ENCODE measurements at regions not wholly inside any gene's neighbourhood (a gene's known extent, or its start where the extent isn't known, plus 50 kb on each side); places are given as distances from the start of the nearest gene placed in this dataset.

DNA sequence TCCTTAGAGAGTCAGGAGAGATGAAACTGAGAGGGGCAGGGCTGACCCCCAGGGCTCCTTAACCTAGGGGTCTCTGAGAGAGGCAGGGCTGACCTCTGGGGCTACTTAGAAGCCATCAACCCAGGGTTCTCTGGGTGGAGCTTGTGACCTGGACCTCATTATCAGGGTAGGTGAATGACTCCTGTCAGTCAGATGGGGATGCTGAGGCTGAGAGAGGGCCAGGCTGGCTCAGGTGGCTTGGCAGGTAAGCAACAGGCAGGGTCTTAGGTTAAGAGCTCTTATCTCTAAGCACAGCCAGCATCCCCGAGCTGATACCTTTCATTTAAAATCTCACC is 160.9 kb downstream of the PTPRU start:
- no peaks in the 10 kb centered on the region for H3K9me3 ChIP-seq
- TF ChIP-seq, protein P1, sequence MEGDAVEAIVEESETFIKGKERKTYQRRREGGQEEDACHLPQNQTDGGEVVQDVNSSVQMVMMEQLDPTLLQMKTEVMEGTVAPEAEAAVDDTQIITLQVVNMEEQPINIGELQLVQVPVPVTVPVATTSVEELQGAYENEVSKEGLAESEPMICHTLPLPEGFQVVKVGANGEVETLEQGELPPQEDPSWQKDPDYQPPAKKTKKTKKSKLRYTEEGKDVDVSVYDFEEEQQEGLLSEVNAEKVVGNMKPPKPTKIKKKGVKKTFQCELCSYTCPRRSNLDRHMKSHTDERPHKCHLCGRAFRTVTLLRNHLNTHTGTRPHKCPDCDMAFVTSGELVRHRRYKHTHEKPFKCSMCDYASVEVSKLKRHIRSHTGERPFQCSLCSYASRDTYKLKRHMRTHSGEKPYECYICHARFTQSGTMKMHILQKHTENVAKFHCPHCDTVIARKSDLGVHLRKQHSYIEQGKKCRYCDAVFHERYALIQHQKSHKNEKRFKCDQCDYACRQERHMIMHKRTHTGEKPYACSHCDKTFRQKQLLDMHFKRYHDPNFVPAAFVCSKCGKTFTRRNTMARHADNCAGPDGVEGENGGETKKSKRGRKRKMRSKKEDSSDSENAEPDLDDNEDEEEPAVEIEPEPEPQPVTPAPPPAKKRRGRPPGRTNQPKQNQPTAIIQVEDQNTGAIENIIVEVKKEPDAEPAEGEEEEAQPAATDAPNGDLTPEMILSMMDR (IDR thresholded peaks at IDR 0.05): no peak
- no peak for TF ChIP-seq POLR2A (IDR thresholded peaks at IDR 0.05)
- intact Hi-C loops (cut with DNase I): no loop called here
- H3K27ac ChIP-seq: no peak overlapping the region
- no peak overlapping the region for H3K4me3 ChIP-seq
- H3K4me1 ChIP-seq (ENCODE audit: insufficient read depth): no peaks in the 10 kb centered on the region
- H3K36me3 ChIP-seq: no peaks in the 10 kb centered on the region
- WGBS, 3 donors: 49 to 73% (median 61%) methylated on average over 1 of the region's 1 CpG
- H3K27me3 ChIP-seq: no peaks in the 10 kb centered on the region
- no peak for DNase-seq

DNA sequence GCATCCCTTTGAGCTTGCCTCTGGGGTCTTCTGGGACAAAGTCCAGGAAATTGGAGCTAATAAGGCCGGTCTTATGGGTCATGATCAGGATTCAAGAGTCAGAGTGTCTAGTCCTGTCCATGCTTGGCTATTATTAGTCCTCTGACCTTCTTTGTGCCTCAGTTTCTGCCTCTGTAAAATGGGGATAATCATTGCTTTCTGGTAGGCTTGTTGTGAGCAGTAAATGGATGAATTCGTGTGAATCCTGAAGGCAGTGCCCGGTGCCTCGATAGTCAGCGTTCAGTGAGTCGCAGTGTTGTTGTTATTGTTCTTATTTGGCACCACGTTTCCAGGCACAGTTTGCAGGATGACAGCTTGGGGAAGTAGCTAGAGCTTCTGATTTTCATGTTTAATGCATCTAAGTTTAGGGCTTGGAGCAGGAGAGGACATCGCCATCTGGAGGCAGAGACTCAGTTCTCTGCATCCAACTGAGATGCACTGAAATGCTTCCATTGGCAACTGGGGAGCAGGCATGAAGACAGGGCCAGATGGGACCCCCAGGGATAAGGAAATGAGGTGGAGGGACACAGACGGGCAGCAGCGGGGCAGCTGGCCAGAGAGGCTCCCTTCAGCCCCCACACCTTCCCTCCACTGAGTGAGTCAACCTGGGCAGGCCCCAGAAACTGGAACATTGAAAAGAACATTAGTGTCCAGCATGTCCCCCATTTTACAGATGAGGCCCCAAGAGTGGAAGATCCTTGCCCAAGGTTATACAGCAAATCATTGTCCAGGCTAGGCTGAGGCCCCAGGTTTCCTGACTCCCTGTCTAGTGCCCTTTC is 160.3 kb downstream of the PTPRU start:
- H3K4me3 ChIP-seq: no peak overlapping the region
- WGBS, 3 donors: 70 to 76% (median 76%) methylated on average over 10 of the region's 10 CpGs
- intact Hi-C loops (cut with DNase I): no loop called here
- H3K9me3 ChIP-seq: no peaks in the 10 kb centered on the region
- no peaks in the 10 kb centered on the region for H3K27me3 ChIP-seq
- H3K36me3 ChIP-seq: no peaks in the 10 kb centered on the region
- H3K4me1 ChIP-seq (ENCODE audit: insufficient read depth): no peaks in the 10 kb centered on the region
- DNase-seq: no peak
- H3K27ac ChIP-seq: no peak overlapping the region
- TF ChIP-seq EP300 (IDR thresholded peaks at IDR 0.05) (no peak), POLR2A (IDR thresholded peaks at IDR 0.05) (no peak)
- TF ChIP-seq, protein P1 (IDR thresholded peaks at IDR 0.05): no peak

DNA sequence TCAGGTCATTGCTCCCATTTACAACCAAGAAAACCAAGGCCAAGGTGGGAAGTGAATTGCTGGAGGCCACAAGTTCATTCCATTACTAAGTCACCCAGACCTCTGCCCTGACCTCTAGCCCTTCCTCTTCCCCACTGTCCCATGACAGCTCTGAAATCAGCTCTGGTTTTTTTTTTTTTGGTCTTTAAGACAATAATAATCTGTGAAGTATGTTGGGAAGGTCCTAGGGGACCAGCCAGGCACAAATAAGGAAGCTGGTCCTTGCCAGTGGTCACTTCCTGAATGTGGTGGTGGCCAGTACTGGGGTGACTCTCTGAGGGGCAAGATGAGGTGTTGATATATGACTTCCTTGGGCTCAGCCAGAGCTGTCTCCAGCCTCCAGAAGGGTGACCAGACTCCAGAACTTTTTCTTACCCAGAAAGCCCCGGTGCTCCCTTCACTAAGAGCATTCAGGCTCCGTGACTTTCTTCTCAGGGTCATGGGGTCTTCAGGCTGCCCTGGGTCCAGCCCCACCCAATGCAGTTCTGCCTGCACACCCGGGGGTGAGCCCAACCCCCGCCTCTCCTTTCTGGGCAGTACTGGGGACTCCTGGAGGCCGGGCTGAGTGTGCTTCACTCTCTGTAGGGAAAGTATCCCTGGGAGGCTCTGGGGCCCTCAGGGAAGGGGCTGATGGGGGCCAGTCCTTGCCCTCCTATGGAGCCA is 159.6 kb downstream of the PTPRU start:
- Histone ChIP-seq H3K4me1 (ENCODE audit: insufficient read depth) (no peaks in the 10 kb centered on the region), H3K27ac (no peak overlapping the region), H3K4me3 (no peak overlapping the region), H3K36me3 (no peaks in the 10 kb centered on the region), H3K9me3 (no peaks in the 10 kb centered on the region), H3K27me3 (no peaks in the 10 kb centered on the region)
- intact Hi-C loops (cut with DNase I): no loop called here
- 63 to 69% (median 65%) methylated on average over 4 to 5 of the region's 5 CpGs for WGBS, 3 donors
- TF ChIP-seq, protein P1 (IDR thresholded peaks at IDR 0.05): no peak
- no peak for TF ChIP-seq EP300 (IDR thresholded peaks at IDR 0.05)
- TF ChIP-seq POLR2A (IDR thresholded peaks at IDR 0.05): no peak
- no peak for DNase-seq

DNA sequence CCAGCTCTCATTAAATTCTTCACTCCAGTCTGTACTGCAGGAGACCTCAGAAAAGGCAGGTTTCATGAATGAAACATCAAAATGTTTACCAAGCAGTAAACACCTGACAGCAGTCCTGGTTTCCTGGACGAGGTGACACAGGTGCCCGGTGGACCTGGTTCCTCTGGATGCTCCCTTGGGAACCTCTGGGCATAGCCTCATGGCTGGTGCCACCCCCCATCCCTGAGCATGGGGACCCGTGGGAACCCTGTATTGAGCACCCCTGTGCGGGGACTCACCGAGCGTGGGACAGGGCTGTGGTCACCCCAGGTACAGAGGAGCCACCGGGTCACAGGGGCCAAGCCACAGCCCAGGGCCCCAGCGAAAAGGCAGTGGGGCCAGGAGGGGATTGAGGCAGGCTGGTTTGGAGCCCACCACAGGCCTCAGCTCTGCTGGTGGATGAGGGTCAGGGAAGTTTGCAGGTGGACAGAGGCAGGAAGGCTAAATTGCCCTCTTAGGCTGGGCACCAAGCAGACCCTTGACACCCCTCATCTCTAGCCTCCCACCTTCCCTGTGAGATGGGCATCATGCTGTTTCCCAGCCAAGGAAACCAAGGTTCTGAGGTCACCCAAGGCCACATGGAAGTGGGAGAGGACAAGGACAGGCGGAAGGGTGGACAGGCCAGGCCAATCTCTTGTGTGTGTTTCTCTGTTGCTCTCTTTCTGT is 158.4 kb downstream of the PTPRU start:
- Histone ChIP-seq H3K27ac (no peak overlapping the region), H3K27me3 (no peaks in the 10 kb centered on the region), H3K9me3 (no peaks in the 10 kb centered on the region), H3K4me1 (ENCODE audit: insufficient read depth) (no peaks in the 10 kb centered on the region), H3K36me3 (no peaks in the 10 kb centered on the region), H3K4me3 (no peak overlapping the region)
- 77 to 83% (median 78%) methylated on average over 9 of the region's 9 CpGs for WGBS, 3 donors
- no peak for DNase-seq
- TF ChIP-seq EP300 (IDR thresholded peaks at IDR 0.05) (no peak), POLR2A (IDR thresholded peaks at IDR 0.05) (no peak)
- TF ChIP-seq, protein P1 (IDR thresholded peaks at IDR 0.05): no peak
- intact Hi-C loops (cut with DNase I): no loop called here

All from ovary (tissue), 7 donors.